OCI-LY3 (cell line): ENCODE measurements at regions not wholly inside any gene's neighbourhood (a gene's known extent, or its start where the extent isn't known, plus 50 kb on each side); places are given as distances from the start of the nearest gene placed in this dataset.

Source experiments
- EZH2phosphoT487 ChIP-seq: fragments of 200-600 bp; shearing (Covaris generic); IDR thresholded peaks from 2 replicates; pipeline ENCODE4 v1.6.1; 2018; ENCODE audit warnings: antibody characterized with exemption, mixed run types, low read depth
- TF ChIP-seq, protein P1 (sequence below): fragments of 200-600, 300-600 bp; sonication (generic); IDR thresholded peaks from 2 replicates; pipeline ENCODE4 v1.5.1; 2014; ENCODE audit warnings: antibody characterized with exemption, low read length, low read depth

DNA sequence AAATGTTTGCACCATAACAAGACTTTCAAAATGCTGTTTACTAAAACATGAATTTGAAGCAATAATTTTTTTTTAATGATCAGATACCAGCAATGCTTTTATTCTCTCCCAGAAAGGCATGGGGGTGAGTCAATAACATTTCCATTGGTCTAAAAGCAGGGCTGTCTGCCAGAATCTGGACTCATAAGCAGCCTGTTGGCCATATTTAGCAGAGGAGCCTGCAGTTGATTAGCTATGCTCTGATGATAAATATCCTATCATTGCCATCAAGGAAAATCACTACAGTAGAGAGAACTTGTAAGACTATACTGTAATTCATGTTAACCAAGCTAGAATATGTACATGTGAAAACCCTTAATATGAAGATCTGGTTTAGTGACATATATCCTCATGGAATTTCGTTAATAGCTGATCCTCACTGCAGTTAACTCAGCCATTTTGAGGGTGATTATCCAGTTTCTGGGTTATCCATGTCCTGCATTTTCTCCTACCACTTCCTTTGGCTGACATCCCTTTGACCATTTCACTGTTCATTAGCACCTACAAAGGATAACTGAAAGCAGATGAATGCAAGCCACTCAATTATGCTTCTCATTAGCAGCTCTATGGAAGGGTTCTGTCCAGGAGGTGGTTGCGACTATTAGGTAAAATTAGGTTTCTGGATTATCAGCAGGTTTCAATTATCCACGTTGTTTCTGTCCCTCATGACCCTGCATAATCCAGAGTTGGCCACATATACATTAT is 72.9 kb upstream of the DIAPH2 start:
- TF ChIP-seq, protein P1, sequence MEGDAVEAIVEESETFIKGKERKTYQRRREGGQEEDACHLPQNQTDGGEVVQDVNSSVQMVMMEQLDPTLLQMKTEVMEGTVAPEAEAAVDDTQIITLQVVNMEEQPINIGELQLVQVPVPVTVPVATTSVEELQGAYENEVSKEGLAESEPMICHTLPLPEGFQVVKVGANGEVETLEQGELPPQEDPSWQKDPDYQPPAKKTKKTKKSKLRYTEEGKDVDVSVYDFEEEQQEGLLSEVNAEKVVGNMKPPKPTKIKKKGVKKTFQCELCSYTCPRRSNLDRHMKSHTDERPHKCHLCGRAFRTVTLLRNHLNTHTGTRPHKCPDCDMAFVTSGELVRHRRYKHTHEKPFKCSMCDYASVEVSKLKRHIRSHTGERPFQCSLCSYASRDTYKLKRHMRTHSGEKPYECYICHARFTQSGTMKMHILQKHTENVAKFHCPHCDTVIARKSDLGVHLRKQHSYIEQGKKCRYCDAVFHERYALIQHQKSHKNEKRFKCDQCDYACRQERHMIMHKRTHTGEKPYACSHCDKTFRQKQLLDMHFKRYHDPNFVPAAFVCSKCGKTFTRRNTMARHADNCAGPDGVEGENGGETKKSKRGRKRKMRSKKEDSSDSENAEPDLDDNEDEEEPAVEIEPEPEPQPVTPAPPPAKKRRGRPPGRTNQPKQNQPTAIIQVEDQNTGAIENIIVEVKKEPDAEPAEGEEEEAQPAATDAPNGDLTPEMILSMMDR, result no peak
- no peak for TF ChIP-seq EZH2phosphoT487
